HG03175 (cell line): ENCODE measurements at regions not wholly inside any gene's neighbourhood (a gene's known extent, or its start where the extent isn't known, plus 50 kb on each side); places are given as distances from the start of the nearest gene placed in this dataset.

ENCODE experiments used
- ATAC-seq: cut with Tn5 transposase; IDR thresholded peaks from one replicate; pipeline ENCODE4 v1.9.1; 2021; ENCODE audit warnings: mild to moderate bottlenecking, moderate library complexity; ENCODE audit not compliant: unreplicated experiment

GRCh38 chr6:76448109-76448508 lies 375.6 kb upstream of the IMPG1 start:
- no peak for ATAC-seq

GRCh38 chr6:76441875-76442274 lies 369.4 kb upstream of the IMPG1 start:
- ATAC-seq: no peak

- no peak for ATAC-seq
Measured at GRCh38 chr6:76439811-76440210, 367.3 kb upstream of the IMPG1 start.

- ATAC-seq: no peak
Measured at GRCh38 chr6:76438768-76439167, 366.3 kb upstream of the IMPG1 start.

- no peak for ATAC-seq
Measured at GRCh38 chr6:76435174-76435573, 362.7 kb upstream of the IMPG1 start.

GRCh38 chr6:76422511-76423213 lies 350.2 kb upstream of the IMPG1 start:
- no peak for ATAC-seq

- ATAC-seq: no peak
Measured at GRCh38 chr6:76420094-76420493, 347.6 kb upstream of the IMPG1 start.

GRCh38 chr6:76418560-76419223 lies 346.2 kb upstream of the IMPG1 start:
- ATAC-seq: no peak

- no peak for ATAC-seq
Measured at GRCh38 chr6:76416821-76417605, 344.6 kb upstream of the IMPG1 start.

GRCh38 chr6:76403064-76403463 lies 330.6 kb upstream of the IMPG1 start:
- ATAC-seq: no peak

GRCh38 chr6:76397966-76398365 lies 325.5 kb upstream of the IMPG1 start:
- no peak for ATAC-seq

GRCh38 chr6:76382201-76382600 lies 309.7 kb upstream of the IMPG1 start:
- no peak for ATAC-seq

GRCh38 chr6:76381612-76382011 lies 309.1 kb upstream of the IMPG1 start:
- no peak for ATAC-seq

- ATAC-seq: no peak
Measured at GRCh38 chr6:76351275-76351674, 278.8 kb upstream of the IMPG1 start.

GRCh38 chr6:76347539-76347938 lies 275.1 kb upstream of the IMPG1 start:
- no peak for ATAC-seq

- ATAC-seq: no peak
Measured at GRCh38 chr6:76342611-76343160, 270.2 kb upstream of the IMPG1 start.

- no peak for ATAC-seq
Measured at GRCh38 chr6:76330031-76330430, 257.6 kb upstream of the IMPG1 start.

GRCh38 chr6:76326871-76327270 lies 254.4 kb upstream of the IMPG1 start:
- ATAC-seq: no peak
